ENCODE measurements at regions not wholly inside any gene's neighbourhood (a gene's known extent, or its start where the extent isn't known, plus 50 kb on each side); places are given as distances from the start of the nearest gene placed in this dataset.
"Not testable (repeated sequence)": the region's sequence is repeated elsewhere in the genome, so short reads cannot be mapped to it uniquely, and the experiment has no call there.

- no peaks in the 10 kb centered on the region for H3K4me1 Mint-ChIP-seq
- no peaks in the 10 kb centered on the region for H3K27me3 Mint-ChIP-seq (ENCODE audit: low read depth, poor library complexity)
- no peak for DNase-seq
- H3K9me3 Mint-ChIP-seq: peaks cover 17% of the 10 kb centered on the region
- no peaks in the 10 kb centered on the region for H3K36me3 Mint-ChIP-seq (ENCODE audit: low read depth)
- TF ChIP-seq, protein P1, sequence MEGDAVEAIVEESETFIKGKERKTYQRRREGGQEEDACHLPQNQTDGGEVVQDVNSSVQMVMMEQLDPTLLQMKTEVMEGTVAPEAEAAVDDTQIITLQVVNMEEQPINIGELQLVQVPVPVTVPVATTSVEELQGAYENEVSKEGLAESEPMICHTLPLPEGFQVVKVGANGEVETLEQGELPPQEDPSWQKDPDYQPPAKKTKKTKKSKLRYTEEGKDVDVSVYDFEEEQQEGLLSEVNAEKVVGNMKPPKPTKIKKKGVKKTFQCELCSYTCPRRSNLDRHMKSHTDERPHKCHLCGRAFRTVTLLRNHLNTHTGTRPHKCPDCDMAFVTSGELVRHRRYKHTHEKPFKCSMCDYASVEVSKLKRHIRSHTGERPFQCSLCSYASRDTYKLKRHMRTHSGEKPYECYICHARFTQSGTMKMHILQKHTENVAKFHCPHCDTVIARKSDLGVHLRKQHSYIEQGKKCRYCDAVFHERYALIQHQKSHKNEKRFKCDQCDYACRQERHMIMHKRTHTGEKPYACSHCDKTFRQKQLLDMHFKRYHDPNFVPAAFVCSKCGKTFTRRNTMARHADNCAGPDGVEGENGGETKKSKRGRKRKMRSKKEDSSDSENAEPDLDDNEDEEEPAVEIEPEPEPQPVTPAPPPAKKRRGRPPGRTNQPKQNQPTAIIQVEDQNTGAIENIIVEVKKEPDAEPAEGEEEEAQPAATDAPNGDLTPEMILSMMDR (IDR thresholded peaks at IDR 0.05): no peak
- H3K27ac Mint-ChIP-seq: no peak overlapping the region
- H3K4me3 Mint-ChIP-seq: no peak overlapping the region
Measured at GRCh38 chr5:21024966-21025365, 1037.0 kb upstream of the CDH18 start.

- Mint-ChIP-seq H3K4me3 (no peak overlapping the region), H3K9me3 (no peaks in the 10 kb centered on the region), H3K27me3 (ENCODE audit: low read depth, poor library complexity) (peaks cover 2% of the 10 kb centered on the region), H3K4me1 (peaks cover 10% of the 10 kb centered on the region), H3K36me3 (ENCODE audit: low read depth) (no peaks in the 10 kb centered on the region), H3K27ac (no peak overlapping the region)
- DNase-seq: no peak
- TF ChIP-seq, protein P1 (IDR thresholded peaks at IDR 0.05): no peak
Measured at GRCh38 chr5:21013237-21013636, 1025.2 kb upstream of the CDH18 start.

DNA sequence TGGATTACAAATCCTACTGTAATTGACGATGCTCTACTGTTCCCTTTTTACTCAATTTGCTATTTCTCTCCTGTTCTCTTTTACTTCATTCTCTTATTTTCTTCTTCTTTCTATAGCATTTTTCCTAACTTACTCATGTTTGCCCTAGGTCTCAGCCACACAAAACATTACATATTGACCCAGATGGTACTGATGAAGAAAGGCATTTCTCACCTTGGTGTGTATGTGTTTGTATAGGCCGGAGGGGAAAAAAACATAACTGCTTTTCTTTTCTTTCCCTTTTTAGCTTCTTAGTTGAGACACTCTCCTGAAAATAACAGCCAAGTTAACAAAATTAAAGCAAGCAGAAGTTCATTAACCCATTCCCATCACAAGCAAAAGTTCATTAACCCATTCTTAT lies 1019.8 kb upstream of the CDH18 start:
- H3K27ac Mint-ChIP-seq: no peak overlapping the region
- H3K27me3 Mint-ChIP-seq (ENCODE audit: low read depth, poor library complexity): peaks cover 3% of the 10 kb centered on the region
- H3K4me1 Mint-ChIP-seq: no peaks in the 10 kb centered on the region
- no peaks in the 10 kb centered on the region for H3K36me3 Mint-ChIP-seq (ENCODE audit: low read depth)
- no peaks in the 10 kb centered on the region for H3K9me3 Mint-ChIP-seq
- TF ChIP-seq, protein P1 (IDR thresholded peaks at IDR 0.05): no peak
- no peak for DNase-seq
- H3K4me3 Mint-ChIP-seq: no peak overlapping the region

DNA sequence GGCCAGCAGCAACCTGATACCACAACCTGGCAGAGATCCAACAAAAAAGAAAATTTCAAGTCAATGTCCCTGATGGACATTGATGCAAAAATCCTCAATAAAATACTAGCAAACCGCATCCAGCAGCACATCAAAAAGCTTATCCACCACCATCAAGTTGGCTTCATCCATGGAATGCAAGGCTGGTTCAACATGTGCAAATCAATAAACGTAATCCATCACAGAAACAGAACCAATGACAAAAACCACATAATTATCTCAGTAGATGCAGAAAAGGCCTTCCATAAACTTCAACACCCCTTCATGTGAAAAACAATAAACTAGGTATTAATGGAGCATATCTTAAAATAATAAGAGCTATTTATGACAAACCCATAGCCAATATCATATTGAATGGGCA lies 1000.9 kb upstream of the CDH18 start:
- DNase-seq: not testable (repeated sequence)

GRCh38 chr5:20985754-20986153 lies 997.8 kb upstream of the CDH18 start:
- Mint-ChIP-seq H3K27me3 (ENCODE audit: low read depth, poor library complexity) (no peaks in the 10 kb centered on the region), H3K9me3 (peaks cover 21% of the 10 kb centered on the region), H3K4me1 (no peaks in the 10 kb centered on the region), H3K27ac (no peak overlapping the region), H3K36me3 (ENCODE audit: low read depth) (no peaks in the 10 kb centered on the region), H3K4me3 (no peak overlapping the region)
- TF ChIP-seq, protein P1 (IDR thresholded peaks at IDR 0.05): no peak
- DNase-seq: no peak

More for the DNA sequence above, 1000.9 kb upstream of the CDH18 start:
- not testable (repeated sequence) for H3K27ac Mint-ChIP-seq; H3K4me1 Mint-ChIP-seq; H3K36me3 Mint-ChIP-seq (ENCODE audit: low read depth); H3K4me3 Mint-ChIP-seq; H3K27me3 Mint-ChIP-seq (ENCODE audit: low read depth, poor library complexity)
- peaks cover 21% of the 10 kb centered on the region for H3K9me3 Mint-ChIP-seq

- Mint-ChIP-seq H3K36me3 (ENCODE audit: low read depth) (no peaks in the 10 kb centered on the region), H3K27me3 (ENCODE audit: low read depth, poor library complexity) (no peaks in the 10 kb centered on the region), H3K9me3 (no peaks in the 10 kb centered on the region), H3K27ac (no peak overlapping the region), H3K4me1 (peaks cover 23% of the 10 kb centered on the region), H3K4me3 (no peak overlapping the region)
- no peak for DNase-seq
- TF ChIP-seq, protein P1 (IDR thresholded peaks at IDR 0.05): no peak
Measured at GRCh38 chr5:20974426-20974825, 986.4 kb upstream of the CDH18 start.
